ENCODE measurements at regions not wholly inside any gene's neighbourhood (a gene's known extent, or its start where the extent isn't known, plus 50 kb on each side); places are given as distances from the start of the nearest gene placed in this dataset.

GRCh38 chr18:77985526-77986281 lies 736.1 kb downstream of the GALR1 start:
- TF ChIP-seq CTCF (IDR thresholded peaks at IDR 0.05) (no peak), POLR2AphosphoS5 (IDR thresholded peaks at IDR 0.05) (no peak), POLR2A (IDR thresholded peaks at IDR 0.05) (no peak), EP300 (IDR thresholded peaks at IDR 0.05; ENCODE audit: low read depth) (no peak)
- no peaks in the 10 kb centered on the region for H3K4me1 ChIP-seq
- H3K4me3 ChIP-seq: no peak overlapping the region
- intact Hi-C loops (cut with DNase I; ENCODE audit: low total_unique reads) (no loop called here), in situ Hi-C loops (cut with MboI; ENCODE audit: low pct_ligation_motif_present in 1 of 4, low pct_unique_long_range_greater_than_20kb in 1 of 4, low sequenced_read_pairs in 3 of 4) (no loop called here)
- no peak for DNase-seq
- WGBS, 2 donors (ENCODE audit: low coverage in 1 of 2): 53 to 56% methylated on average over 11 to 14 of the region's 14 CpGs
- H3K27ac ChIP-seq: no peak overlapping the region
- no peaks in the 10 kb centered on the region for H3K9me3 ChIP-seq
- no peaks in the 10 kb centered on the region for H3K27me3 ChIP-seq
- no peaks in the 10 kb centered on the region for H3K36me3 ChIP-seq

GRCh38 chr18:77990131-77990530 lies 740.5 kb downstream of the GALR1 start:
- Histone ChIP-seq H3K4me1 (no peaks in the 10 kb centered on the region), H3K9me3 (no peaks in the 10 kb centered on the region), H3K27ac (no peak overlapping the region), H3K36me3 (no peaks in the 10 kb centered on the region), H3K27me3 (no peaks in the 10 kb centered on the region), H3K4me3 (no peak overlapping the region)
- in situ Hi-C loops (cut with MboI; ENCODE audit: low pct_ligation_motif_present in 1 of 4, low pct_unique_long_range_greater_than_20kb in 1 of 4, low sequenced_read_pairs in 3 of 4) (no loop called here), intact Hi-C loops (cut with DNase I; ENCODE audit: low total_unique reads) (no loop called here)
- DNase-seq: no peak
- WGBS, 2 donors (ENCODE audit: low coverage in 1 of 2): 60 to 92% methylated on average over 1 to 12 of the region's 12 CpGs
- TF ChIP-seq EP300 (IDR thresholded peaks at IDR 0.05; ENCODE audit: low read depth) (no peak), POLR2A (IDR thresholded peaks at IDR 0.05) (no peak), POLR2AphosphoS5 (IDR thresholded peaks at IDR 0.05) (no peak), CTCF (IDR thresholded peaks at IDR 0.05) (no peak)

GRCh38 chr18:77990901-77991300 lies 741.3 kb downstream of the GALR1 start:
- in situ Hi-C loops (cut with MboI; ENCODE audit: low pct_ligation_motif_present in 1 of 4, low pct_unique_long_range_greater_than_20kb in 1 of 4, low sequenced_read_pairs in 3 of 4): no loop called here

GRCh38 chr18:77992057-77992456 lies 742.4 kb downstream of the GALR1 start:
- WGBS, 2 donors (ENCODE audit: low coverage in 1 of 2): 86 to 93% methylated on average over 5 to 8 of the region's 8 CpGs
- intact Hi-C loops (cut with DNase I; ENCODE audit: low total_unique reads) (no loop called here), in situ Hi-C loops (cut with MboI; ENCODE audit: low pct_ligation_motif_present in 1 of 4, low pct_unique_long_range_greater_than_20kb in 1 of 4, low sequenced_read_pairs in 3 of 4) (no loop called here)
- no peak for TF ChIP-seq EP300 (IDR thresholded peaks at IDR 0.05; ENCODE audit: low read depth)
- TF ChIP-seq POLR2A (IDR thresholded peaks at IDR 0.05): no peak
- no peak for TF ChIP-seq CTCF (IDR thresholded peaks at IDR 0.05)
- TF ChIP-seq POLR2AphosphoS5 (IDR thresholded peaks at IDR 0.05): no peak
- H3K4me3 ChIP-seq: no peak overlapping the region
- no peaks in the 10 kb centered on the region for H3K9me3 ChIP-seq
- H3K4me1 ChIP-seq: no peaks in the 10 kb centered on the region
- no peak for DNase-seq
- H3K36me3 ChIP-seq: no peaks in the 10 kb centered on the region
- no peaks in the 10 kb centered on the region for H3K27me3 ChIP-seq
- H3K27ac ChIP-seq: no peak overlapping the region

More at GRCh38 chr18:77990901-77991300, 741.3 kb downstream of the GALR1 start:
- TF ChIP-seq POLR2AphosphoS5 (IDR thresholded peaks at IDR 0.05) (no peak), CTCF (IDR thresholded peaks at IDR 0.05) (no peak), EP300 (IDR thresholded peaks at IDR 0.05; ENCODE audit: low read depth) (no peak), POLR2A (IDR thresholded peaks at IDR 0.05) (no peak)
- no peaks in the 10 kb centered on the region for H3K9me3 ChIP-seq
- 96 to 100% methylated on average over 7 to 13 of the region's 13 CpGs for WGBS, 2 donors (ENCODE audit: low coverage in 1 of 2)
- no peaks in the 10 kb centered on the region for H3K4me1 ChIP-seq
- no peaks in the 10 kb centered on the region for H3K36me3 ChIP-seq
- intact Hi-C loops (cut with DNase I; ENCODE audit: low total_unique reads): no loop called here
- no peak for DNase-seq
- no peak overlapping the region for H3K4me3 ChIP-seq
- no peak overlapping the region for H3K27ac ChIP-seq
- no peaks in the 10 kb centered on the region for H3K27me3 ChIP-seq
